NCI-H82 (cell line): ENCODE measurements at regions not wholly inside any gene's neighbourhood (a gene's known extent, or its start where the extent isn't known, plus 50 kb on each side); places are given as distances from the start of the nearest gene placed in this dataset.
"Not testable (repeated sequence)": the region's sequence is repeated elsewhere in the genome, so short reads cannot be mapped to it uniquely, and the experiment has no call there.

Experiments
- DNase-seq: peaks from one replicate; lab custom pipeline; 2025; lab: John Stamatoyannopoulos, UW

GRCh38 chr3:71925511-71926261 lies 140.7 kb upstream of the PROK2 start:
- DNase-seq, result not testable (repeated sequence)

GRCh38 chr3:71924721-71925120 lies 139.8 kb upstream of the PROK2 start:
- DNase-seq, result no peak

GRCh38 chr3:71921036-71921435 lies 136.1 kb upstream of the PROK2 start:
- DNase-seq, result no peak

DNA sequence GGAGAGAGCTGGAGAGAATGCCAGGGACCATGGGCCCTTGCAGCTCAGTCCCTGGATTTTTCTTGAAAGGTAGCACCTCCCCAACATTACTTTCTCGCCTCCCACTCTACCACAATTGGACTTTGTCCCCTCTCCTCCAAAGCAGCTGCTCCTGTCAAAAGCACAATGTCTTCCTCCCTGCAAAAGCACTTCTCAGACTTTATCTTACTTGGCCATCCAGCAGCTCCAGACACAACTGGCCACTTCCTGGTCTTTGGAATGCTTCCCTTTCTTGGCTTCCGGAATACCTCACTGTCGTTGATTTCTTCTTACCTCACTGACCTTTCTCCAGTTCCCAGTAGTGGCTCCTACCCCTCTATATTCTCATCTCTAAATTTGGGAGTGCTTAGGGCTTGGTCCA lies 134.6 kb upstream of the PROK2 start:
- DNase-seq, result no peak

DNA sequence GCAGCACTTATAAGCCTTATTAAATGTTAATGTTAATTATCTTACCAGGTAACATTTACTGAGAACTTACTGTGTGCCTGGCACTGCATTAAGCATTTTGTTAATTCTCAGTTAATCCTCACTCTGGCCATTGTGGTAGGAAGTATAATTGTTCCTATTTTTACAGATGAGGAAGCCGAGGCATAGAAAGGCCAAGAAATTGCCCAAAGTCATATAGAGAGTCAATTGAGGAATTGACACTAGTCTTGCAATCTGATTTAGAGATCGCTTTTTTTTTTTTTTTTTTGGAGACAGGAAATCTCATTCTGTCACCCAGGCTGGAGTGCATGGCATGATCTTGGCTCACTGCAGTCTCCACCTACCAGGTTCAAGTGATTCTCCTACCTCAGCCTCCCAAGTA lies 132.6 kb upstream of the PROK2 start:
- DNase-seq, result no peak

DNA sequence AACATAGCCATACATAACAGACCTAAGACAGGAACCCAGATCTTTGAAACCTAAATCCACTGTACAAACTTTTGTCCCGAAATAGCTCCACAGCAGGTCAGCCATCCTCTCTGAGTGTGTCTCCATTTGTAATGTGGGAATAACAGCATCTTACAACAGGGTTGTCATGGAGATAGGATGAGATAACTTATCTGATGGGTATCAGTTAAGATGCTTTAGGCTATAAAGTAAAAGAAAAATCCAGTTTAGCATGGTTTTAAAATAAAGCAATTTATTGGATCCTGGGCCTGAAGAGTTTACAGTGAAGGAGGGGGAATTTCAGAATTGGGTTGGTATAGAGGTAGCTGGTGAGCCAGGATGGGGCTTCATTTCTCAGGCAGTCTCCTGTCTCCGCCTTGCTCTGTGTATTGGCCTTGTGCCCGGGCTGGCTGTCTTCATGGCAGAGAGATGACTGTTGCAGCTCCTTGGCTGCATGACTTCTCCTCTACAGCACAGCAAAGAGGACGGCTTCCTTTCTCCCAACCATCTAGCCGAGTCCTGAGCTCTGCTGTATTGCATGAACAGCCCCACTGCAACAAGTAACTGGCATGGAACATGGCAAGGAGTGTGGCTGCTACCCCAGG lies 131.9 kb upstream of the PROK2 start:
- no peak for DNase-seq

DNA sequence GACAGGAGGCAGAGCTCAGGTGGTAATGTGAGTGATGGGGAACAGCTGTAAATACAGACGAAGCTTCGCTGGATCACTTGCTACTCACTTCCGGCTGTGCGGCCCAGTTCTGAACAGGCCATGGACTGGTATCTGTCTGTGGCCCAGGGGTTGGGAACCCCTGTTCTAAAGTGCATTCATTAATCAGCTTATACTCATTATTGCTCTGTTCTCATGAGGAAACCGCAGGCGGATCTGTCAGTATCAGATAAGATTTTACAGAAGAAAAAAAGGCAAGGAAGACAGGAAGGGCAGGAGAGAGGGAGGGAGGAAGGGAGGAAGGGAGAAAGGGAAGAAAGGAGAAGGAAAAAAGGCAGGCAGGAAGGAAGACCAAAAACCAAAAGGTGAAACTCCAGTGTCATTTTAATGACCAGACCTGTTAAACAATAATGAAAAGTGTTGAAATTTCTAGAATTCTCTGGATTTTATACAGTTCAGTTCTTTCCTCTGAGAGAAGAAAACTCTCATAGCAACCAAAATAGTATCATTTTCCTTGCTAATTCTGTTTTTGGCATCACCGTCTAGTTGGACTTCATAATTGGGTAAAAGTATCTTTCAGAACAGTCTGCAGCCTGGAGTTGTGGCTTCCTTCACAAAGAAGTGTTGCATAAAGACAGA lies 128.0 kb upstream of the PROK2 start:
- no peak for DNase-seq

GRCh38 chr3:71910108-71910507 lies 125.2 kb upstream of the PROK2 start:
- DNase-seq, result no peak

- no peak for DNase-seq
Observed at GRCh38 chr3:71907996-71908395, 123.0 kb upstream of the PROK2 start.

GRCh38 chr3:71906976-71907375 lies 122.0 kb upstream of the PROK2 start:
- DNase-seq, result no peak

GRCh38 chr3:71905426-71905825 lies 120.5 kb upstream of the PROK2 start:
- no peak for DNase-seq

DNA sequence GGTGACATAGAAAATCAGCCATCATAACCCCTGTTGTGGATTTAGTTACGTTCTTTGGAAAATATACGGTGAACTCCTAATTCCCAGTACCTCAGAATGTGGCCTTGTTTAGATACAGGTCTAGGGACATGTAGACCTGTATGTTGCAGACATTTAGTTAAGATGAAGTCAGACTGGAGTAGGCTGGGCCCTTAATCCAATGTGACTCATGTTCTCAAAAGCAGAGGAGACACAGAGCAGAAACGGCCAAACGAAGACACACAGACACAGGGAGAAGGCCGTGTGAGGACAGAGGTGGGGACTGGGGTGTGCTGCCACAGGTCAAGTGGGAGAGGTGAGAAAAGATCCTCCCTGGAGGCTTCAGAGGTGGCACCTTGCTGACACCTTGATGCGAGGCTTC lies 119.0 kb upstream of the PROK2 start:
- DNase-seq, result no peak

- no peak for DNase-seq
Observed at GRCh38 chr3:71903112-71903495, 118.2 kb upstream of the PROK2 start.

DNA sequence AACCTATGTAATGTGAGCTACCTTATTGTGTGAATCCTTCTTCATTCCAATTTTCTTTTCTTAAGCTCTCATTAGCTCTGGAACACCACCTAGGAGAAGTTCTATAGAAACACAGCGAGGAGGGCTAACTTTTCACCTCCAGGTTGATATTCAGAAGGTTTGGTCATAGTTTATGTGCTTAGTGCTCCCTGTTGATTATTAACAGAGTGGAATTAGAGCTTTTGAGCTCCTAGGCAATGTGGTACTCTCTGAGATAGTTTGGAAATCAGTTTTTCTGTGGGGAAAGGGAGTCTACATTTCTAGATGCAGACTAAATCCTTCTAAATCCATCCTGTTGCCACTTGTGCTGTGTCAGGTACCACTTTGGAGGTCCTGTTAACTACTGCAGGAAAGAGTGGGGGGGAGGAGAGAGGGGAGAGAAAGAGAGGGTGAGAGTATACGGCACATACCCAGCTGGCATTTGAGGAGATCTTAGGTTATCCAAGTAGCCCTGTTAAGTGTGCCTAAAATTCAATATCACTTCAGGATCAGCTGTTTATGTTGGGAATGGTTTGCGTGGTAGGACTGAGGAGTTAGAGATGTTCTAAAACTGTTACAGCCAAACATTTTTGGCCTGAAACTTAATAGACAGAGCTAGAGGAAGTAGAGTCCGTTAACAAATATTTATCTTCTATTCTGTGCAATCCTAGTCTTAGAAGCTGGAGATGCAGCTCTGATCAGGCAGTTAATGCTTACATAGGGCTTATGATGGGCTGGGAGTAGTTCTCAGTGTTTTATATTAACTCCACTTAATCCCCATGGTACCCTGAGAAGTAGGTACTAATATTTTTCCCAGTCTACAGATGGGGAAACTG lies 117.5 kb upstream of the PROK2 start:
- DNase-seq, result no peak

- no peak for DNase-seq
Observed at GRCh38 chr3:71901645-71902044, 116.7 kb upstream of the PROK2 start.

GRCh38 chr3:71900057-71900456 lies 115.1 kb upstream of the PROK2 start:
- DNase-seq, result no peak

DNA sequence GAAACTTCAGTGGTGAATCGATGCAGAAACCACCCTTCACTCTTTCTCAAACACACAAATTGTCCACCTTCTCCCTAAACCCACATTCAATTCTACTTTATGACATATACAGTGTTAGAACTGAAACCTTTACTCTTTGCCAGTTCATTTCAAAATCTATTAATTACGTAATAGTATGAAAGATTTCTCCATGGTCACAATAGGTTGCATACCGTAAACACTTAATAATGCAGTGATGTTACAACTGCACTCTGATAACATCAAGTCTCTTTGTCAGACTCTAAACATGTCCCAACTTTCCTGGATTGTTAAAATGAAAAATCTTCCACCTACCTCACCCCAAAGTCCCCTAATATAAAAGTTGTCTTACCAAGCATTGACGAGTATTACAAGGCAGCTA lies 111.8 kb upstream of the PROK2 start:
- DNase-seq, result no peak

DNA sequence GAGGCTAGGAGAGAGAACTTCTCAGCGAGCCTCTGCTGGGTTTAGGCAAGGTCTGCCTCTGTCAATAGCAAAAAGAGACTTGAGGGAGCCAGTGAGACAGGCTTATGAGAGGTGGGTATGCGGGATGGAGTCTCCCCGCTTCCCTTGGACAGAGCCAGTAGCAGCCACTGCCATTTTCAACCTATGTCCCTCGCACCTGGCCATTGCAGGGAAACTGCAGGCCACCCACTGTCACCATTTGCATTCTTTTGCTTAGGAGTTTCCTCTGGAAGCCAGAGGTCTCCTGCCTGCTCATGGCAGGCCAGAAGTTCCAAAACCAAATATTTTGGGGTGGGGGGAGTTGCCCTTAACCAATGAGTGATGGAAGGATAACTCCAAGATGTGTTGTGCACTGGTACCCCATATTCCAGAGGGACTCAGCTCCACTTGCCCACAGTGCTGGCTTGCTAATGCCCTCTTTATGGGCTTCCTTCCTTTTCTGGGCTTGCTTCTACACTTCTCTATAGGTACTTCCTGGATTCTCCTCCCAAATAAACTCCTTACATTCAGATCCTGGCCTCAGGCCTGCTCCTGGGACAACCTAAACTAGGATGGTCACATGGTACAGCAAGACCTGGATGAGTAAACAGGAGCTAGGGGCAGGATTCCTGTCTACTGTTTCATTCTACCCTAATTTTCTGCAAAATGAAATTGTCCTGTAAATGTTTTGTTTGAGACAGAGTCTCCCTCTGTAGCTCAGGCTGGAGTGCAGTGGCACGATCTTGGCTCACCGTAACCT lies 108.9 kb upstream of the PROK2 start:
- no peak for DNase-seq

DNA sequence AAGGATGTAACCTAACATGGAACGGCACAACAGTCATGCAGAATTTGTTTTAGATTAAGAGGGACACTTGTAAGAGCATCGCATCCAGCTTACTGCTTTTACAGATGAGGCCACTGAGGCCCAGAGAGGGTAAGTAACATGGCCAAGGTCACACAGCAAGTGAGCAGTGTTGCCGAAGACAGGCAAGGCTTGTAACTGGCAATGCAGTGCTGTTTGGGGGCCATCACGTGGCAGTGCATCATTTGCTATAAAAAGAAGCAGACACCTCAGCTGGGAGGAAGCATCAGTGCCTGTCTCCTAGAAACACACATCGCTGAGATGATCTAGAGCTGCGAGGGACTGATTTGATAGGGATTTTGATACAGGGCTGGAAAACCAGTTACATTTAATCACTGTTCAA lies 108.2 kb upstream of the PROK2 start:
- DNase-seq, result no peak

DNA sequence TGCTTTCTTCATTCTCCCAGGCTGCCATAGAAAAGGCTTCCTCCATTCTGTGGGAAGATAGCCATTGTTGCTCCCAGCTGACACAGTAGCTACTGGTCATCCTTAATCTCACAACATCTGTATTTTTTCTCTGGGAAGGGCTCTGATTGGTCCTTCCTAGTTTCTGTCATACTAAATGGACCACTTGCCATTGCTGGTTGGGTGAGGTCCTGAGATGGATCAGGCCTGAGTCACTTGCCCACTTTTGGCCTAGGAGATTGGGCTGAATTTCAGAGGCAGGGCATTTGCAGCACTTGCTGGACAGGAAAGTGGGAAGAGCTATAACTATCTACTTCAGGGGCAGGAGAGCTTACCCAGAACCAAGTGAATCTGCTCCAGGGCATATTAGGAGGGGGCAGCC lies 106.5 kb upstream of the PROK2 start:
- DNase-seq, result no peak

DNA sequence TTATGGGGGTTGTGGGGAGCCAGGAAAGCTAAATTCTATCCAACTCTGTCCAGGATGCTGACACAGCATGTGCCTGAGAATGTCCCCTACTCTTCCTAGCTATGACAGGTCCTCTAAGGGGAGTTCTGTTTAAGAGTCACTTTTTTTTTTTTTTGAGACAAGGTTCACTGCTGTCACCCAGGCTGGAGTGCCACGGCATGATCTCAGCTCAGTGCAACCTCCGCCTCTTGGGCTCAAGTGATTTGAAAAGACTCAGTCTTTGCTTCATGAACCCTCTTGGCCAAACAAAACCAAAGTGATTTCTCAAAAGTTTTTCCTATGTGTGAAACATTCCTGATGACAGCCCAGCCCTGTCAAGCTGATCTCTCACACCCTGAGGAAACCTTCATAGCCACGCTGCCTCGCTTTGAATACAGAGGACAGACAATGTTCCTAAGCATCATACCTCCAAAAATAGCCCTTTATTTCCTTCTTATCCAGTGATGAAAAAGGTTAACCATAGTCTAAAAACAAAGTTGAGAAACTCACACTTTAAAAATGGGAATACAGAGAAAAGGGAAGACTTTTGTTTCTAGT lies 105.5 kb upstream of the PROK2 start:
- no peak for DNase-seq
